ENCODE measurements at regions not wholly inside any gene's neighbourhood (a gene's known extent, or its start where the extent isn't known, plus 50 kb on each side); places are given as distances from the start of the nearest gene placed in this dataset.

GRCh38 chr15:39215015-39215414, 365.9 kb upstream of the THBS1 start:
- H3K9me3 ChIP-seq (ENCODE audit: control insufficient read depth in 4 of 4, insufficient read depth in 3 of 4, low read length in 3 of 4): peaks cover 0 to 14% (median 0%) of the 10 kb centered on the region in 4 donors
- H3K36me3 ChIP-seq (ENCODE audit: control insufficient read depth in 4 of 4, insufficient read depth in 4 of 4, low read length in 4 of 4): no peaks in the 10 kb centered on the region
- TF ChIP-seq CTCF (IDR thresholded peaks at IDR 0.05; ENCODE audit: control extremely low read depth, extremely low read depth): no peak
- no peaks in the 10 kb centered on the region for H3K27me3 ChIP-seq (ENCODE audit: control insufficient read depth in 3 of 3, insufficient read depth in 3 of 3, low read length in 2 of 3)
- 85 to 96% methylated on average over 5 of the region's 5 CpGs for WGBS, 2 donors
- DNase-seq (peak in 2 of 3 donors; percentile 37 to 43), ATAC-seq (ENCODE audit: insufficient read depth, low FRiP score) (no peak)
- peaks cover 0 to 8% (median 0%) of the 10 kb centered on the region in 5 donors for H3K4me1 ChIP-seq (ENCODE audit: control insufficient read depth in 5 of 5, insufficient read depth in 5 of 5, low read length in 5 of 5)
- no peak overlapping the region for H3K9ac ChIP-seq (ENCODE audit: insufficient read depth in 1 of 2, low read length in 2 of 2)
- no peak overlapping the region for H3K4me3 ChIP-seq
- H3K27ac ChIP-seq (ENCODE audit: low read depth in 1 of 2, low read length in 1 of 2): no peak overlapping the region

DNA sequence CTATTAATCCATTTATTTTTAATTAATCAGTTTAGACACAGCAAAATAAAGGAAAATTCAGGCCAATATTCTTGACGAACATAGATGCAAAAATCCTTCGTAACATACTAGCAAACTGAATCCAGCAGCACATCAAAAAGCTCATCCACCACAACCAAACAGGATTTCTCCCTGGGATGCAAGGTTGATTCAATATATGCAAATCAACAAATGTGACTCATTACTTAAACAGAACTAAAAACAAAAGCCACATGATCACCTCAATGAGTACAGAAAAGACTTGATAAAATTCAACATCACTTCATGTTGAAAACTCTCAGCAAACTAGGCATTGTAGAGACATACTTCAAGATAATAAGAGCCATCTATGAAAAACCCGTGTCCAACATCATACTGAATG, 364.1 kb upstream of the THBS1 start:
- H3K27me3 ChIP-seq (ENCODE audit: control insufficient read depth in 3 of 3, insufficient read depth in 3 of 3, low read length in 2 of 3): no peaks in the 10 kb centered on the region
- H3K4me3 ChIP-seq: no peak overlapping the region
- TF ChIP-seq CTCF (IDR thresholded peaks at IDR 0.05; ENCODE audit: control extremely low read depth, extremely low read depth): no peak
- peaks cover 0 to 8% (median 0%) of the 10 kb centered on the region in 5 donors for H3K4me1 ChIP-seq (ENCODE audit: control insufficient read depth in 5 of 5, insufficient read depth in 5 of 5, low read length in 5 of 5)
- H3K9ac ChIP-seq (ENCODE audit: insufficient read depth in 1 of 2, low read length in 2 of 2): no peak overlapping the region
- no peaks in the 10 kb centered on the region for H3K36me3 ChIP-seq (ENCODE audit: control insufficient read depth in 4 of 4, insufficient read depth in 4 of 4, low read length in 4 of 4)
- ATAC-seq (ENCODE audit: insufficient read depth, low FRiP score) (no peak), DNase-seq (no peak)
- H3K27ac ChIP-seq (ENCODE audit: low read depth in 1 of 2, low read length in 1 of 2): no peak overlapping the region
- WGBS, 2 donors: 87 to 93% methylated on average over 3 of the region's 3 CpGs
- peaks cover 0 to 6% (median 0%) of the 10 kb centered on the region in 4 donors for H3K9me3 ChIP-seq (ENCODE audit: control insufficient read depth in 4 of 4, insufficient read depth in 3 of 4, low read length in 3 of 4)

DNA sequence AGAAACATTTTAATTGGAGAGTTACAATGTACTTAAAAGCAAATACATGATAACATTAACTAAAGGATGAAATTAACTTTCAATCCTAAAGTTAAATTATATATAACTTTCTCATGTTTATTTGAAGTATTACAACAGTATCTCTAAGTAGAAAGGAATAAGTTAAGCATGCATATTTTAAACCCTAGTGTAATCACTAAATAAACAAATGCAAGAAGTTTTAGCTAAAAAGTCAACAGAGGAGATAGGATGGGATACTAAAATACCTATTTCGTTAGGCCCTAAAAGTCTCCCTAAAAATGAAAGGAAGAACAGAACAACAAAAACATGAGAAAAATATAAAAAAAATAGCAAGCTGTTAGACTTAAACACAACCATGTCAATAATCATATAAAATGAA, 361.3 kb upstream of the THBS1 start:
- H3K9me3 ChIP-seq (ENCODE audit: control insufficient read depth in 4 of 4, insufficient read depth in 3 of 4, low read length in 3 of 4): peaks cover 0 to 4% (median 0%) of the 10 kb centered on the region in 4 donors
- H3K27me3 ChIP-seq (ENCODE audit: control insufficient read depth in 3 of 3, insufficient read depth in 3 of 3, low read length in 2 of 3): no peaks in the 10 kb centered on the region
- H3K9ac ChIP-seq (ENCODE audit: insufficient read depth in 1 of 2, low read length in 2 of 2): no peak overlapping the region
- DNase-seq (no peak), ATAC-seq (ENCODE audit: insufficient read depth, low FRiP score) (no peak)
- no peak for TF ChIP-seq CTCF (IDR thresholded peaks at IDR 0.05; ENCODE audit: control extremely low read depth, extremely low read depth)
- no peak overlapping the region for H3K4me3 ChIP-seq
- no peak overlapping the region for H3K27ac ChIP-seq (ENCODE audit: low read depth in 1 of 2, low read length in 1 of 2)
- H3K4me1 ChIP-seq (ENCODE audit: control insufficient read depth in 5 of 5, insufficient read depth in 5 of 5, low read length in 5 of 5): no peaks in the 10 kb centered on the region
- no peaks in the 10 kb centered on the region for H3K36me3 ChIP-seq (ENCODE audit: control insufficient read depth in 4 of 4, insufficient read depth in 4 of 4, low read length in 4 of 4)
- 62 to 77% methylated on average over 1 of the region's 1 CpG for WGBS, 2 donors
